GM12873 (cell line): ENCODE measurements at regions not wholly inside any gene's neighbourhood (a gene's known extent, or its start where the extent isn't known, plus 50 kb on each side); places are given as distances from the start of the nearest gene placed in this dataset.

Source experiments
- CTCF ChIP-seq: IDR thresholded peaks from 2 replicates; pipeline ENCODE4 v1.5.1; 2012; ENCODE audit warnings: low read depth, mild to moderate bottlenecking, moderate library complexity, low read length, control low read depth; ENCODE audit not compliant: insufficient read depth; ENCODE audit errors: missing control alignments

- TF ChIP-seq CTCF, result no peak
Measured at GRCh38 chr15:97597801-97598200, 362.7 kb upstream of the ARRDC4 start.

- TF ChIP-seq CTCF, result no peak
Measured at GRCh38 chr15:97598353-97598798, 362.1 kb upstream of the ARRDC4 start.

- TF ChIP-seq CTCF, result no peak
Measured at GRCh38 chr15:97600190-97600589, 360.3 kb upstream of the ARRDC4 start.

GRCh38 chr15:97604677-97605076 is 355.8 kb upstream of the ARRDC4 start:
- no peak for TF ChIP-seq CTCF

GRCh38 chr15:97615114-97615513 is 345.4 kb upstream of the ARRDC4 start:
- no peak for TF ChIP-seq CTCF

- TF ChIP-seq CTCF, result no peak
Measured at GRCh38 chr15:97623091-97623661, 337.3 kb upstream of the ARRDC4 start.

- TF ChIP-seq CTCF, result no peak
Measured at GRCh38 chr15:97627634-97628033, 332.9 kb upstream of the ARRDC4 start.
